ENCODE measurements at regions not wholly inside any gene's neighbourhood (a gene's known extent, or its start where the extent isn't known, plus 50 kb on each side); places are given as distances from the start of the nearest gene placed in this dataset.

- TF ChIP-seq BACH1 (IDR thresholded peaks at IDR 0.05; ENCODE audit: low read length) (no peak), ATF3 (IDR thresholded peaks at IDR 0.05; ENCODE audit: insufficient read depth, low read depth, low read length) (no peak), NANOG (IDR thresholded peaks at IDR 0.05; ENCODE audit: insufficient read depth, low read depth, low read length, poor library complexity, severe bottlenecking) (no peak), RAD21 (IDR thresholded peaks at IDR 0.05 in 1 of 2, conservative IDR thresholded peaks at IDR 0.05 in 1 of 2; ENCODE audit: low read depth in 2 of 2, low read length in 2 of 2) (no peak), KDM5A (IDR thresholded peaks at IDR 0.05; ENCODE audit: low read length) (no peak), YY1 (IDR thresholded peaks at IDR 0.05; ENCODE audit: low read depth, low read length) (peak; percentile 57; the same call in 1 of the 2 replicates), HDAC2 (IDR thresholded peaks at IDR 0.05; ENCODE audit: borderline replicate concordance in 1 of 2, low read depth in 2 of 2, low read length in 2 of 2) (no peak), JUN (IDR thresholded peaks at IDR 0.05; ENCODE audit: low read depth, low read length) (no peak), TEAD4 (IDR thresholded peaks at IDR 0.05; ENCODE audit: low read depth, low read length) (peak; percentile 31; the same call in 1 of the 2 replicates), ATF2 (IDR thresholded peaks at IDR 0.05; ENCODE audit: low read length) (no peak), TCF12 (IDR thresholded peaks at IDR 0.05; ENCODE audit: low read depth, low read length) (no peak), CHD1 (IDR thresholded peaks at IDR 0.05; ENCODE audit: low read depth, low read length) (no peak), CHD2 (IDR thresholded peaks at IDR 0.05; ENCODE audit: low read length) (no peak), TBP (IDR thresholded peaks at IDR 0.05; ENCODE audit: low read depth, low read length) (peak; percentile 40; the same call in 1 of the 2 replicates), SIRT6 (IDR thresholded peaks at IDR 0.05; ENCODE audit: low read length) (no peak), POLR2A (IDR thresholded peaks at IDR 0.05; ENCODE audit: control extremely low read depth in 1 of 2, low read depth in 2 of 2, low read length in 2 of 2) (no peak), PHF8 (conservative IDR thresholded peaks at IDR 0.05; ENCODE audit: low read depth, low read length) (0 out of 2 replicates have a peak, but pooled peaks have one; percentile 27), SP1 (IDR thresholded peaks at IDR 0.05; ENCODE audit: low read depth, low read length) (0 out of 2 replicates have a peak, but pooled peaks have one; percentile 45), CREB1 (IDR thresholded peaks at IDR 0.05) (no peak), SIX5 (IDR thresholded peaks at IDR 0.05; ENCODE audit: low read depth, low read length) (no peak), ASH2L (IDR thresholded peaks at IDR 0.05; ENCODE audit: low read length) (no peak), POU5F1 (IDR thresholded peaks at IDR 0.05; ENCODE audit: low read depth, low read length) (no peak)
These were observed 62.8 kb upstream of the EPB41L1 start (continued) for GRCh38 chr20:36091561-36092397.
